HG03095 (cell line): ENCODE measurements at regions not wholly inside any gene's neighbourhood (a gene's known extent, or its start where the extent isn't known, plus 50 kb on each side); places are given as distances from the start of the nearest gene placed in this dataset.

ENCODE experiments used
- ATAC-seq: cut with Tn5 transposase; IDR thresholded peaks from one replicate; pipeline ENCODE4 v1.9.1; 2021; ENCODE audit warnings: moderate library complexity; ENCODE audit not compliant: unreplicated experiment

DNA sequence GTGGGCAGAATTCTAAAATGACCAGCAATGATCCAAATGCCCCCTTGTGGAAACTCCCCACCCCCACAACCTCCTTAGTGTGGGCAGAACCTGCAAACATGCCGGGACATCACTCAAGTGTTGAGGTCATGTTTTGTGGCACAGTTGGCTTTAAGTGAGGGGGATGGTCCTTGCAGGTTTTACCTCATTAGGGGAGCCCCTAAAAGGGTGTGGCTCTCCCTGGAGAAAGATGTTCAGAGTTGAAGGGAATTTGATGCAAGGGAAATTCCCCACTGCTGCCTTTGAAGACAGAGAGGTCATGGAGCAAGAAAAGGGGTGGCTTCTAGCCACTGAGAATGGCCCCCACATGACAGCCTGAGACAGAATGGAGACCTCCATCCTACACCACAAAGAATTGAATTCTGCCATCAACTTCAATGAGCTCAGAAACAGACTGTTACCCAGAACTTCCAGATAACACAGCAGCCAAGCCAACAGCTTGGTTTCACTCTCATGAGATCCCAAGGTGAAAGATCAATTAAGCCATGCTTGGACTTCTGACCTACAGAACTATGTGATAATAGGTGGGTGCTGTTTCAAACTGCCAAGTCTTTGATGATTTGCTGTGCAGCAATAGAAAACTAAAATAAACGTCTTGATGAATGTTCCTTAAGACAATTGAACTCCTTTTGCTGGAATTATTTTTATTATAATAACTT, 103.4 kb downstream of the MED10 start:
- ATAC-seq, result no peak

DNA sequence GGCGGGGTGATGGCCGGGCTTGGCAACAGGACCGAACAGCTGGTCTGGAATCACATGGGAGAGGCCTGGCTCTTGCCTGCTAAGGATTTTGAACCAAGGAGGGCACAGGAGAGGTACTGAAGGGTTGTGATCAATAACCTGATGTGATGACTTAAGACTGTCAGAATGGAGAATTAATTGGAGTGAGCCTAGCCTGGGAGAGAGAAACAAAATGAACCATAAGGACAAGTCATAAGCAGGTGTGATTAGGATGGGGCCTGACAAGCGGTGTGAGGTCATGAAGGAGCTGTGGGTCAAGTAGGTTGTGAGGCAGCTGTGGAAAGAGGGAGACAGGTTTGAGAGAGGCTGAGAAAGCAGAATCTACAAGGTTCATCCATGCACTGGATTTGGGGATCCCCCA, 104.6 kb downstream of the MED10 start:
- ATAC-seq, result no peak

DNA sequence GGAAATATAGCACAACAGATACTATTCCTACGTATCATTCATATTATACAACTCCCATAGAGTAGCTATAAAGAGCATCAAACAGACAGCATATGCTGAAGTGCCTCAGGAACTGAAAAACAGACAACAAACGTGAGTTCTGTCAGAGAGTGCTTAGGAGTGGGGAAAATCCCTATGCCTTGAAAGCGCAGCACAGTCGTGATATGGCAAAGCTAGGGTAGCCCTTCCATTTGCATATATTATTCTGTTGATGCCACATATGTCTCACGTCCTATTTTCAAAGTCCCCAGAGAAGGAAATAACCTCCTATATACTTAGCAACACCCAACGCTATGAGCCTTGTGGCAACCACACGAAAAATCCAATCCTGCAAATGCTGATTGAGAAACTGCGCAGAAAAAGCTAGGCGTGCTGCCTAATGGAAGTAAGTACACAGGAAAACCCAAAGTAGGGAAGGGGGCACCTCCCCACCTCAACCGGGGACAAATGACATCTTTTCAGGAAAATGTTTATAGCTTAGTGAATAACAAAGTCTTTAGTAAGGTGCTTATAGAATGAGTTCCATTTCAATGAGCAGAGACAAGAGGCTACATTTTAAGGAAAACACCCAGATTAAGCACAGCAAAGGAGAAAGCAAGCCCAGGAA, 105.1 kb downstream of the MED10 start:
- ATAC-seq, result peak; percentile 68

DNA sequence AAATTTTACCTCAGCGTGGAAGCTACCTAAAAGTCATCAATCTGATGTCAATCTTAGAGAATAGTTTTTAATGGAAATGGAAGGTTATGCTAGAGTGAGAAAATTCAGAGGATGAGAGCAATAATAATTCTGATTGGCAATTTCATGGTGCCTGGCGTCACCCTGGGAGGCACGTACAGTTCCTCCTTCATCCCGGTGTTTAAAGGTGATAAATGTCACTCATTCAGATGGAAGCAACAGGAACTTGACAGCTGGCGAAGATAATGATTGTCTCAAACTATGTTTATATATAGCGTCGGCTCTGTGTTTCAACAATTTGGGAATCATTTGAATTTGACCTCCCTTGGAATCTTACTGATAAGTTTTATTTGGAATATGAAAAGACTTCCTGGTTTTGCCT, 108.4 kb downstream of the MED10 start:
- ATAC-seq, result no peak

DNA sequence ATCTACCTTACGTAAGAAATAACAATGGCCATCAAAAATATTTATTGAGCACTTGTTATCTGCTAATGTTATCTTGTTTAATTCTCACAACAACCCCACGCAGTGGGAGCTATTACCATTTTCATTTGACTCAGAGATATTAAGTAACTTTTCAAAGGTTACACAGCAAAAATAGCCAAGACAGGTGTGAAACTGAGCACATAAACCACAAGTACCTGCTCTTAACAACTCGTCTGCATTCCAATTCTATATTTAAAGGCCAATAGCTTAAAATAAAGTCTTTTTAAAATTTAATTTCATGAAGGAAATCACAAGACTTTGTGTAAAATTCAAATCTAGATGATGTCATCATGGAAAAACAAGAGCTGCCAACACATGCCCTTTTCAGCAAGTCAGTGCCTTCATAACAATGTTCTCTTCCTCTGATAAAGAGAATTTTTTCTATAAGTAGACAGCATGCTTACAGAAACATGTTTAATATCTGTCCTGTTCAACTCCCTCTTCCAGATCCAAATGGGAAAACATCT, 111.6 kb downstream of the MED10 start:
- no peak for ATAC-seq

DNA sequence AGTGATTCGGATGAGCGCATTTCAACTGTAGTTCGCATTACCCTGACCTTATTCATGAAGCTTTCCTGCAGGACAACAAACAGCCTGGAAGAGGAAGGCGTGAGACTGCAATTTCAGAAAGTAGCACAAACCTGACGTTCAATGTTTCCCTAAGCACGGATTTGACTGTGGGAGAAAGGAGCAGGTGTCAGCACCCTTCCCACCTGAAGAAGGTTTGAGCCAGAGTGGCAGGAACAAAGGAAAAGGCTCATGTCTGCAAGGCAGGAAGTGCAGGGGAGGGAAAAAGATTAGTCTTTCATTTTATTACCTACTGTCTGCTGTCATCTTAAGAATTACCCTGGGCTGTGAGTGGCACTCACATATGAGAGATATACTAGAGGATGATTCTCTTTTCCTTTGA, 114.0 kb downstream of the MED10 start:
- no peak for ATAC-seq

DNA sequence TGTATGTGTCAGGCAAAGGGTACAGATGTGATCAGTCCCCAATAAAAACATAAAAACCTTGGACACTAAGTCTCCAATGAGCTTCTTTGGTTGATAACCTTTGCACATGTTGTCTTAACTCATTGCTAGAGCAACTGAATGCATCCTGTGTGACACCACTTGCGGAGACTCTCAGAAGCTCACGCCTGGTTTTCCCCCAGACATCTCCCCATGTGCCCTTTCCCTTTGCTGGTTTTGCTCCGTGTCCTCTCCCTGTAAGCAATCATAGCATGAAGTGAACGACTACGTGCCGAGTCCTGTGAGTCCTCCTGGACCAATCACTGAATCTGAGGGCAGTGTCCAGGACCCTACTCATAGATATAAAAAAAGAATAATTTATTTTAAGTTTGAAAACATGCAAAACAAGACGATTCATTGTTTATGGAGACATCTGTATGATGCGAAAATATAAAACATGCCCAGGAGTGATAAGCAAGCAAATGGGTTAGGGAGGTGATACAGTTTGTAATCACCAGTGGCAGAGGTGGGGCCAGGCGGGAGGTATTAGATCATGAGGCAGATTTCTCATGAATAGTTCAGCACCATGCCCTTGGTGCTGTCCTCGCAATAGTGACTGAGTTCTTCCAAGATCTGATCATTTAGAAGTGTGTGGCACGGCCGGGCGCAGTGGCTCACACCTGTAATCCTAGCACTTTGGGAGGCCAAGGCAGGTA, 115.5 kb downstream of the MED10 start:
- ATAC-seq, result no peak

DNA sequence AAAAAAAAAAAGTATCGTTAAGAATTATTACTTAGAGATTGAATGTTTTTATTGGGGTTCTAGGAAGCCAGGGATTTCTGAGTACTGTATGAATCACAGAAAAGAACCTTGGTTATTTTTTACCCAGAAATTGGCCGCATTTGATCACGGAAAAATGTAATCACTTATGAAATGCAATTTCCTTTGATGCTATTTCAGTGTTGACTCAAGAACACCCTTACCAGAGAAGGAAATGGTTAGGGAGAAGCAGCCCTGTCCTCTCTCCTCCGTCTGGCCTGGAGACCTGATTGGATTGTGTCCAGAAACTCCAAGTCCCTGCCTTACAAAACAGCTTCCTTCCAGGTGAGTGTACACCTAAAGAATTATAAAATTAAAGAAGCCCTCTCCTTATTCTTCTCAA, 116.7 kb downstream of the MED10 start:
- ATAC-seq, result no peak

DNA sequence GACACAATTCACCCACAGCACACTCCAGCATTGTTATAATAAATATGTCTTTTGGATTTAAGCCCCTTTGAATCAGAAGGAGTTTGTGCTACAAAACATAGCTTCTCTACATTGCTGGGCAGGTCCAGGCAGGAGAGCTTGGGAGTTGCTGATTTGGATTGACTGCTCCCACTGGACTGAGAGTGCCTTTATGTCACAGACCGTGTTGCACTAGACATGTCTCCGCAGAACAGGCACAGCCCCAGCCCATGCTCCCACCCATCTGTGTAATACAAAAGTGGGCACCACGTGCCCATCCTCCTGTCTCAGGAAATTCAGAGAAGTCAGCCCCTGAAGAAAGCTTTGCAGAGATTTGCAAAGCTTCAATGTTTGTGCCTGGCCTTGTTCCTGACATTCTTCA, 117.1 kb downstream of the MED10 start:
- no peak for ATAC-seq

DNA sequence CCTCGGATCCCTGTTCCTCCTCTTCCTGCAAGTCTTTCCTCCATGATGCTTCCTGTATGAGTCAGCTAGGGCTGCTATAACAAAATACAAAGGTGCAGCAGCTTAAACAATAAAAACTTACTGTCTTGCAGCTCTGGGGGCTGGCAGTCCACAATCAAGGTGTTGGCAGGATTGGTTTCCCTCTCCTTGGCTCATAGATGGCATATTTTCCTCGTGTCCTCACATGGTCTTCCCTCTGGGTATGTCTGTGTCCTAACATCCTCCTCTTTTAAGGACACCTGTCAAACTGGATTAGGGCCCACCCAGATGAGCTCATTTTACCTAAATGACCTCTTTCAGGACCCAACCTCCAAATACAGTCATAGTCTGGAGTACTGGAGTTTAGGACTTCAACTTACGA, 117.5 kb downstream of the MED10 start:
- ATAC-seq, result no peak

DNA sequence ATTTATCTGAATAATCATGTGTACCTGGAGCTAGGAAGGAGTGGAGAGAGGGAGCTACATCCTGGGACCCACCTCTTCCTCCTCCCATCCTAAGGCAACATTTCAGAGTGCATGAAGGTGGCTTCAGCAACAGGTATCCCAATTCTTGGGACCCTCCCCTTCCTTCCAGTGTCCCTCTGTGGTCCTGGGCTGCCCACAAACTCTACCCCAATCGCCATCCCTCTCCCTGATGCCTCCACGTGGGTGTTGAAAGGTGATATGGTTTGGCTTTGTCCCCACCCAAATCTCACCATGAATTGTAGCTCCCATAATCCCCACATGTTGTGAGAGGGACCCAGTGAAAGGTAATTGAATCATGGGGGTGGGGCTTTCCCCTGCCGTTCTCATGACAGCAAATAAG, 121.4 kb downstream of the MED10 start:
- ATAC-seq, result no peak

DNA sequence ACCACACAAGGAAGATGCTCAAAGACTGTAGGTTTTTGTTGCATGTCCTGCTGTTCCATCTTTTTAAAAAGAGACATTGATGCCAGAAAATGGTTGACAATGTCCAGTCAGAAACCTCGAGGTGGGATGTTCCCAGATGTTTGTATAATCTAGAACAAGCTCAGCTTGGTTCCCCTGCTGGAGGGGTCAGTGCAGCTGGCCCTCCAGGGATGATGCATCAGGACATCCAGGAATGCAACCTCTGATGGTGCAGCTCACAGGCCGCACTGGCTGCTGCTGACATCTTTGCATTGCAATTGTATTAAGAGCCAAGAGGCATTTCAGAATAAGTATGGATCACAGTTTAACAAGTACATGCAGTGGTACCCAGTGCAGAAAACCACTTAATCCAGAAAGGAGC, 122.4 kb downstream of the MED10 start:
- ATAC-seq, result no peak

DNA sequence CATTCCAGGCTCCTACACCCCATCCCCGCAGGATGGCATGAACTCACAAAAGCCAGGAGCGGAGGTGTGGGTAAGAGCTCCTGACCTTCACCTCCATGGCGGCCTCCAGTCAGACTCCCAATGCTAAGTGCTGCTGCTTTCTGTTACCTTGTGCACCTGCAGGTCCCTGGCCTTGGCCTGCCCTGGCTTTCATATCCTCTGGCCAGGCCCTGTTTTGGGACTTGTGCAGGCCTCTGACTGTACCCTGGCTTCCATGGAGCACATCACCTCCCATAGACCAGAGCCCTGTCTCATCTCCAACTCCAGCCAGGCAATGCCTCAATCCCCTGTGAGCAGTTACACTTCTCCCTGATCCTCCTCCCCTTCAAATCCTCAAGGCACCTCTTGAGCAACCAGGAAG, 124.5 kb downstream of the MED10 start:
- ATAC-seq, result no peak

DNA sequence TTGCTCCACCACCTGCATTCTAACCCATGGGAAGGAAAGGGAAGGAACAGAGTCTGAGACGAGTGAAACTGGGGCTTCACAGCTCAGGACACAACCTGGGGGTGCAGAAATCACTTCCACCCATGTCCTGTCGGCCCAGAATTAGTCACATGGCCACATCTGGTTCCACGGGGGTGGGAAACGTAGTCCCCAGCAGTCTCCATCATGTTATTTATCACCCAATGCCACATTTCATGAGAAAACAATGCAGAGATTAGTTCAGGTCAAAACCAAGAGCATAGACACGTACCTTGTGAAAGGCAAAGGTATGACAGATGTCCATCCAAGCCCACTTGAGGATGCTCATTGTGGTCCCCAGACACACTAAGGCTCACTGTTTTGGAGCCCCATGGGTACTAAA, 125.1 kb downstream of the MED10 start:
- ATAC-seq, result no peak

DNA sequence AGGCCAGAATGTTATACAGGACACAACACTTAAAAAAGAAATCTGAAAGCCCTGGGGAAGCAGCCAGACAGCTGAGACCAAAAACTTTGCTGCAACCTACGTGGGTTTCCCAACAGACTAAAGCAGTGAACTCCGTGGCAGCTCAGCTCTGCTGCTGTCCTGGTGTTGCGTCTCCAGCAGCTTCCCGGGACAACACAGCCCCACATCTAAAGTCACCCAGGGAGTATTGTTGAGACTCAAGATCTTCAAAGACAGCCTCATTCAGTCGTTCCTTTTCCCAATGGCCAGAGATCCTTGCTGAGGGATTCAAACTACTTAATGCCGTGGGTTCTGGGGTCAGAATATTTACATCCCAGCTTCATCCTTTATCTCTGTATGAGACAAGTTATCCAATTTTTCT, 125.8 kb downstream of the MED10 start:
- ATAC-seq, result no peak

DNA sequence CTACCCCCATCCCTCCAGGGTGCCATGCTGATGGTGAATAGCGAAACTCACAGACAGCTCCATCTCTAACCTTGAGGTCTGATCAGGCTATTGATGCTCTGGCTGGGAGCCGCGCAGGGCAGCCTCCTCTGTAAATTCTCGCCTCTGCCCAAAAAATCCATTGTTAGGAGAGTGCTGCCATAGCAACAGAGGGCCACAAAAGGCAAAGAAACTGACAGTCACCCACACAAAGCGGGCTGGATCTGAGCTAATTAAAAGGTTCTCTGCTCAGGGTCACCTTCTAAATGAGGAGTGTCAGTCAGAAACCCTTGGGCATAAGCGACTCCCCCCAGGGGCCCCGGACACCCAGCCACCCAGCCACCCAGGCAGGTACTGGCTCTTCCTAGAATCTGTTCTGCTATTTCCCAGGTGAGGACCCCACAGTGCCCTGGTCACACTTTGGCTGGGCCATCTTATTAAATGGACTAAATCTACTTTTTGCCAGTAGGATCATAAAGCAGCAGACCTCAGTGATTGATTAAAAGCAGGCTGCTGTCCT, 126.7 kb downstream of the MED10 start:
- no peak for ATAC-seq

DNA sequence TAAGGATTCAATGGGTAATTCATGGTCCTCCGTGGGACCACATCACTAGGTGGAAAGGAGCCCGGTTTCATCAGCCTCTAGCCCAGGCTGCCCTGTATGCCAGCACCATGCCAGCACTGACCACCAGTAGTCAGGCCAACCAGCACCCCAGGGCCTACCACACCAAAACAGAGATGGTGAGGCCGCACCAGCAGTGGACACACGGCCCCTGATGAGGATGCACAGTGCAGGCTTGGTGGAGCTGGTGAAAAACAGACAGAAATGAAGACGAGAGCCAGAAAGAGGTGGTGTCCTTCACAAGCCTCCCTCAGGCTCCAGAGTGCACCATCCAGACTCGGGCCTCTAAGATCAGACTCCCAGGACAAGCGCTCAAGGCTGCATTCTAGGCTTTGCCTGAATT, 128.2 kb downstream of the MED10 start:
- ATAC-seq, result no peak

DNA sequence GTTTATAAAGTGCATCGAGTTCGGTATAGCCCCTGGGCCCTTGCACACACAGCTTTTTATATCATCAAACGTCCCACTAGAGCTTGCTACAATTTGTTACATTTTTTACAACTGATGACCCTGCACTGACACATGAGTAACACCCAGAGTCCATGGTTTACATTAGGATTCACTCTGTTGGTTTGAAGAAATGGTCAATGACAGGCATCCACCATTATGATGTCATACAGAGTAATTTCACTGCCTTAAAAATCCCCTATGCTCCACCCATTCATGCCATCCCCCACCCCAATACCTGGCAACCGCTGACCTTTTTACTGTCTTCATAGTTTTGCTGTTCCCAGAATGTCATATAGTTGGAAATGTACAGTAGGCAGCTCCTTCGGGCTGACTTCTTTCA, 130.2 kb downstream of the MED10 start:
- no peak for ATAC-seq

DNA sequence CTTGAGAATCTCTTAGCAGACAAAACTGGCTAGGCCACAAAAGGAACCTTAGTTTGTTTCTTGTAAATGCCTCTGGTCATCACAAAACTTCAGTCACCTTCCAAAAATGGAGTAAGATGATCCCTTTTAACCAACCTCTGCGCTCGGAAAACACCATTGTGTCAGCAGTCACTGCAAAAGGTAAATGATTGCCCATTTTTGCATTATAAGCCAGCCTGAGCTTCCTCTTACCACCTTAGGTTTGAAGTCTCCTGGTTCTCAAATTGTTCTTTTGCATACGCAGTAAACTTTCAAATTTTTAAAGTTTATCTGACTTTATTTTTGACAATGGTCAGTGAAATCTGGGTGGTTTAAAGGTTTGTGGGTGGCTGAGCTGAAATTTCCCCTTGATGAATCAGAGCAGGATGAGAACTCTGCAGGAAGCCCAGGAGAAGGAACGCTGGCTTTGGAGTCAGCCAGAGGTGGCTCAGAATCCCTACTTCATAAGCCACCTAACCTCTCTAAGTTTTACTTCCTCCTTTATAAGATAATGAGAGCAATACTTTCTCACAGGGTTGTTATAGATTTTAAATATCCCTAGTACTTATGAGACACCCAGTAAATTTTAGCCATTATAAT, 131.4 kb downstream of the MED10 start:
- ATAC-seq, result no peak

DNA sequence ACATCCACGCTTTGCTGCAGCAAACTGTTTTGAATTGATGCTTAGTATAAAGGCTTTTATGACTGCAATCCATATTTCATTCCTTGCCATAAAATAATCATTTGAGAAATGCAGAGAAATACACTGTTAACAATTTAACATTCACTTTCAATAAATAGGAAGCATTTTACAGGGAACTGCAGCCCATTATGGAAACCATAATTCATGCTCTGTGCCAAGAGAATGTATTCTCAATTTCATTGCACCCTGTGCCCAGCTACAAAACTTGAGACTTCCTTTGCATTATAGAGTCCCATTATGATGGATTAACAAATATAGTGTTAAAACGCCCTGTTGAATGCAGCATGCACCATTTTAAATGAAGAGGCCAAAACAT, 134.0 kb downstream of the MED10 start:
- ATAC-seq, result no peak

DNA sequence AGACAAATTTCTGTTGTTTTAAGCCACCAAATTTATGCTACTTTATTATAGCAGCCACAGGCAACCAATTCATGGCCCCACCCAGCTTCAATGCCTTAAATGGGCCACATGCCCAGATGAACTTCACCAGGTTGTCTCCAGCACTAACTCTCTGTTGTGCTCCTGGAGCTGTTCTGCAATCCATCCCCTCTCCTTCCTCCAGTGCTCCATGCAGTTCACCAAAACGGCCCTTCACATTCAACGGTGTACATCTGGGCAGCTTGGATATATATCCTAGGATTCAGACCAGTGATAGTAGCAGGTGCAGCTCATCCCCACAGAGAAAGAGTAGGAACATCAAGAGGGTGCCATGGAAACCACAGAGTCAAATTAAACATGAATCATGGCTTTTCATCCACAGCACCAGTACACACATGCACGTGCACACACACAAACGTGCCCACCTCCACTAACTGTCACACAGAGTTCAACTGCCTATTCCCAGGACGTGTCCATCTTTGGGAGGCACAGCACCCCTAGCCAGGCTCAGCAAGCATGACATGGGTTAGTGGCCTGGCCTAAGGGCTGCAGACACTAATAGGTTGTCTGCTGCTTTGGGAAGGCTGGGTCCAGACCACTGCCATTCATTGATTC, 134.5 kb downstream of the MED10 start:
- ATAC-seq, result no peak
